Spinal cord (tissue), 9 donors: ENCODE measurements at regions not wholly inside any gene's neighbourhood (a gene's known extent, or its start where the extent isn't known, plus 50 kb on each side); places are given as distances from the start of the nearest gene placed in this dataset.

Source experiments
- DNase-seq, 6 donors: peaks; one replicate each; pipeline versions ENCODE4 v3.0.0 to v3.0.0-alpha.2; 2013 to 2015; ENCODE audit warnings: low spot score in 6 of 6, low read depth in 4 of 6
- H3K27ac ChIP-seq: one replicate; pipeline ENCODE4 v1.5.1; 2013; ENCODE audit warnings: low read depth, low read length, control low read depth
- H3K27me3 ChIP-seq: one replicate; pipeline ENCODE4 v1.6.1; 2013; ENCODE audit warnings: low read length; ENCODE audit not compliant: control insufficient read depth, insufficient read depth
- H3K36me3 ChIP-seq: one replicate; pipeline ENCODE4 v1.6.1; 2013; ENCODE audit warnings: low read length; ENCODE audit not compliant: control insufficient read depth, insufficient read depth
- H3K4me1 ChIP-seq: one replicate; pipeline ENCODE4 v1.6.1; 2013; ENCODE audit warnings: low read length; ENCODE audit not compliant: control insufficient read depth, insufficient read depth
- H3K4me3 ChIP-seq: one replicate; pipeline ENCODE4 v1.5.1; 2013; ENCODE audit warnings: low read depth, low read length, control low read depth
- H3K9me3 ChIP-seq: one replicate; pipeline ENCODE4 v1.6.1; 2013; ENCODE audit warnings: low read length; ENCODE audit not compliant: control insufficient read depth, insufficient read depth
- WGBS: methylation state at CpG from one replicate; pipeline ENCODE4 v1.1.5; 2013; ENCODE audit warnings: missing lambda C conversion rate; ENCODE audit not compliant: insufficient coverage; 5-methylcytosine and 5-hydroxymethylcytosine counted together
- donor health status: healthy.

GRCh38 chr21:15520811-15521643 lies 208.8 kb upstream of the USP25 start:
- Histone ChIP-seq H3K27me3 (no peaks in the 10 kb centered on the region), H3K4me1 (no peaks in the 10 kb centered on the region), H3K27ac (no peak overlapping the region), H3K4me3 (no peak overlapping the region), H3K36me3 (no peaks in the 10 kb centered on the region), H3K9me3 (no peaks in the 10 kb centered on the region)
- DNase-seq: no peak
- 89% methylated on average over 2 of the region's 4 CpGs for WGBS

GRCh38 chr21:15521644-15522001 lies 208.2 kb upstream of the USP25 start:
- H3K4me1 ChIP-seq: no peaks in the 10 kb centered on the region
- H3K36me3 ChIP-seq: no peaks in the 10 kb centered on the region
- WGBS: 88% methylated on average over 4 of the region's 5 CpGs
- no peak overlapping the region for H3K27ac ChIP-seq
- H3K9me3 ChIP-seq: no peaks in the 10 kb centered on the region
- DNase-seq: no peak
- H3K27me3 ChIP-seq: no peaks in the 10 kb centered on the region
- no peak overlapping the region for H3K4me3 ChIP-seq

- Histone ChIP-seq H3K36me3 (no peaks in the 10 kb centered on the region), H3K27ac (no peak overlapping the region), H3K4me1 (no peaks in the 10 kb centered on the region), H3K9me3 (no peaks in the 10 kb centered on the region), H3K4me3 (no peak overlapping the region), H3K27me3 (no peaks in the 10 kb centered on the region)
- 96% methylated on average over 5 of the region's 5 CpGs for WGBS
- no peak for DNase-seq
Measured at GRCh38 chr21:15522148-15522547, 207.6 kb upstream of the USP25 start.

- H3K4me1 ChIP-seq: no peaks in the 10 kb centered on the region
- H3K9me3 ChIP-seq: no peaks in the 10 kb centered on the region
- H3K4me3 ChIP-seq: no peak overlapping the region
- H3K27me3 ChIP-seq: no peaks in the 10 kb centered on the region
- no peak overlapping the region for H3K27ac ChIP-seq
- no peak for DNase-seq
- H3K36me3 ChIP-seq: no peaks in the 10 kb centered on the region
Measured at GRCh38 chr21:15524855-15525254, 204.9 kb upstream of the USP25 start.

- Histone ChIP-seq H3K27me3 (no peaks in the 10 kb centered on the region), H3K4me1 (no peaks in the 10 kb centered on the region), H3K27ac (no peak overlapping the region), H3K9me3 (no peaks in the 10 kb centered on the region), H3K36me3 (no peaks in the 10 kb centered on the region), H3K4me3 (no peak overlapping the region)
- no peak for DNase-seq
- WGBS: no CpG with 5 or more reads among the region's 2 CpGs
Measured at GRCh38 chr21:15526798-15527197, 203.0 kb upstream of the USP25 start.

- Histone ChIP-seq H3K36me3 (no peaks in the 10 kb centered on the region), H3K4me1 (no peaks in the 10 kb centered on the region), H3K9me3 (no peaks in the 10 kb centered on the region), H3K27me3 (no peaks in the 10 kb centered on the region), H3K27ac (no peak overlapping the region), H3K4me3 (no peak overlapping the region)
- peak in 2 of 6 donors; percentile 7 to 55 for DNase-seq
- WGBS: no CpG with 5 or more reads among the region's 2 CpGs
Measured at GRCh38 chr21:15528346-15528745, 201.4 kb upstream of the USP25 start.

- Histone ChIP-seq H3K9me3 (no peaks in the 10 kb centered on the region), H3K36me3 (no peaks in the 10 kb centered on the region), H3K4me1 (no peaks in the 10 kb centered on the region), H3K4me3 (no peak overlapping the region), H3K27ac (no peak overlapping the region), H3K27me3 (no peaks in the 10 kb centered on the region)
- no peak for DNase-seq
- WGBS: 93% methylated on average over 3 of the region's 3 CpGs
Measured at GRCh38 chr21:15531986-15532385, 197.8 kb upstream of the USP25 start.

- DNase-seq: no peak
- Histone ChIP-seq H3K4me3 (no peak overlapping the region), H3K27me3 (no peaks in the 10 kb centered on the region), H3K4me1 (no peaks in the 10 kb centered on the region), H3K36me3 (no peaks in the 10 kb centered on the region), H3K27ac (no peak overlapping the region), H3K9me3 (no peaks in the 10 kb centered on the region)
- 89% methylated on average over 2 of the region's 4 CpGs for WGBS
Measured at GRCh38 chr21:15533618-15534017, 196.2 kb upstream of the USP25 start.

- no peaks in the 10 kb centered on the region for H3K9me3 ChIP-seq
- H3K27me3 ChIP-seq: no peaks in the 10 kb centered on the region
- H3K4me1 ChIP-seq: no peaks in the 10 kb centered on the region
- H3K36me3 ChIP-seq: no peaks in the 10 kb centered on the region
- no peak overlapping the region for H3K27ac ChIP-seq
- DNase-seq: peak in 1 of 6 donors; percentile 22
- H3K4me3 ChIP-seq: no peak overlapping the region
- WGBS: 72% methylated on average over 4 of the region's 4 CpGs
Measured at GRCh38 chr21:15534450-15534886, 195.3 kb upstream of the USP25 start.

- H3K4me3 ChIP-seq: no peak overlapping the region
- no peaks in the 10 kb centered on the region for H3K4me1 ChIP-seq
- H3K27ac ChIP-seq: no peak overlapping the region
- H3K9me3 ChIP-seq: no peaks in the 10 kb centered on the region
- DNase-seq: no peak
- WGBS: no CpG with 5 or more reads among the region's 2 CpGs
- no peaks in the 10 kb centered on the region for H3K27me3 ChIP-seq
- H3K36me3 ChIP-seq: no peaks in the 10 kb centered on the region
Measured at GRCh38 chr21:15539376-15539775, 190.4 kb upstream of the USP25 start.
